GM12865 (cell line): ENCODE measurements at regions not wholly inside any gene's neighbourhood (a gene's known extent, or its start where the extent isn't known, plus 50 kb on each side); places are given as distances from the start of the nearest gene placed in this dataset.

Source experiments
- DNase-seq: peaks from one replicate; pipeline ENCODE4 v3.0.0; 2010; ENCODE audit warnings: low read depth
- H3K4me3 ChIP-seq: 2 replicates; pipeline ENCODE4 v1.5.1; 2011; ENCODE audit warnings: mild to moderate bottlenecking, low read depth, low read length, control low read depth
- TF ChIP-seq, protein P1 (sequence below): IDR thresholded peaks from 2 replicates; pipeline ENCODE4 v1.5.1; 2011; ENCODE audit warnings: low read length, control low read depth, low read depth, inconsistent platforms; ENCODE audit not compliant: insufficient read depth; ENCODE audit errors: missing control alignments

DNA sequence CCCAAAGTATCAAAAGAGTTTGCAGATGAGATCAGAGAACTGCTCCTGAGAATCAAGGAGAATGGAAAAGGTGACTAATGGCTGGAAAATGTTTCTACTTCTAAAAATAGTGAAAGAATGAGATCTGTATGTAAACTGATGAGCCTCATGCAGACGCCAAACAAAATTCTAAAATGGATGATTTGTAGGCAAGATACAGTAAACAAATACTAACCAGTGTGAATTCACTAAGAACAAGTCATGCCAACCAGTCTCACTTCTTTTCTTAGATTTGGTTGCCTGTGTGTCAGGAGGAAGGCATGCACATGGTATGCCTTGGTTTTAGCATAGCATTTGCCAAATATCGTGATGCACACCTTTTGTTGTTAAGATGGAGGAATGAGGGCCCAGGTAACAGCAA lies 94.9 kb upstream of the PIK3CG start:
- TF ChIP-seq, protein P1, sequence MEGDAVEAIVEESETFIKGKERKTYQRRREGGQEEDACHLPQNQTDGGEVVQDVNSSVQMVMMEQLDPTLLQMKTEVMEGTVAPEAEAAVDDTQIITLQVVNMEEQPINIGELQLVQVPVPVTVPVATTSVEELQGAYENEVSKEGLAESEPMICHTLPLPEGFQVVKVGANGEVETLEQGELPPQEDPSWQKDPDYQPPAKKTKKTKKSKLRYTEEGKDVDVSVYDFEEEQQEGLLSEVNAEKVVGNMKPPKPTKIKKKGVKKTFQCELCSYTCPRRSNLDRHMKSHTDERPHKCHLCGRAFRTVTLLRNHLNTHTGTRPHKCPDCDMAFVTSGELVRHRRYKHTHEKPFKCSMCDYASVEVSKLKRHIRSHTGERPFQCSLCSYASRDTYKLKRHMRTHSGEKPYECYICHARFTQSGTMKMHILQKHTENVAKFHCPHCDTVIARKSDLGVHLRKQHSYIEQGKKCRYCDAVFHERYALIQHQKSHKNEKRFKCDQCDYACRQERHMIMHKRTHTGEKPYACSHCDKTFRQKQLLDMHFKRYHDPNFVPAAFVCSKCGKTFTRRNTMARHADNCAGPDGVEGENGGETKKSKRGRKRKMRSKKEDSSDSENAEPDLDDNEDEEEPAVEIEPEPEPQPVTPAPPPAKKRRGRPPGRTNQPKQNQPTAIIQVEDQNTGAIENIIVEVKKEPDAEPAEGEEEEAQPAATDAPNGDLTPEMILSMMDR: no peak
- no peak overlapping the region for H3K4me3 ChIP-seq
- DNase-seq: no peak

DNA sequence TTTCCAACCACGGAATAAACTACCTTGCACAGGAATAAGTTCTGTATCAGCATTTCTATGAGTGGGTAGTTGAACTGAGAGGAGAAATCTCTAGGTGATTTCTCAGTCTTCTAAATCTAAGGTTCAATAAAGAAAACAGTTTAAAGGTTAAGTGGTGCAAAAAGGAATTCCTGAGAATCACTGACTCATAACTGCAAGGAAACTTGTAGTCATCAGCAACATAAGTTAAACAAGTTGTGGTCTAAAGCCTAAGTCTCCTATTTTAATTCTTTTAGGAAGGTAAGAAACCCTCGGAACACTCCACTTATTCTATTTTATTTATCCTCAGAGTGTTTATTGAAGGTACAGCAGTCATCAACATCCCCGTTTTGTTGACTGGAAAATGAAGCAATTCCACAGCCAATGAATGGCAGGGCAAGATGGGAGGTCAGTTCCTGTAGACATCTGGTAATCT lies 92.4 kb upstream of the PIK3CG start:
- DNase-seq: no peak
- no peak overlapping the region for H3K4me3 ChIP-seq
- TF ChIP-seq, protein P1: no peak

DNA sequence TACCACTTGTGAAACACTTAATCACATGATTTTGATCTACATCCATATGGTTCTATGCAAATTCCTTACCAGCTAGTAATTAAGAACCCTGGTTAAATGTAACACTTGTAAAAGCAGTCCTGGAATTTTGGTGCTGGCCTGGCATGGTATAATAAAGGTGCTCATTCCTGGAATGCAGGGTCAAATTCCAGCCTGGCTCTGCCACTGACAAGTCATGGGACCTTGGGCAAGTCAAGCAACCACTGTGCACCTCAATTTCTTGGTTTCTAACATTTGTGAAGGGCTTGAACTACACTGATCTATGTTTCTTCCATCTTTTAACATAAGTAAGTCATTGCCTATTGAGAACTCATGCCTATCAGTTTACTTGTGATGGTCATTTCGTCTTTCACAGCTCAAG lies 91.9 kb upstream of the PIK3CG start:
- H3K4me3 ChIP-seq: no peak overlapping the region
- no peak for DNase-seq
- TF ChIP-seq, protein P1: no peak

DNA sequence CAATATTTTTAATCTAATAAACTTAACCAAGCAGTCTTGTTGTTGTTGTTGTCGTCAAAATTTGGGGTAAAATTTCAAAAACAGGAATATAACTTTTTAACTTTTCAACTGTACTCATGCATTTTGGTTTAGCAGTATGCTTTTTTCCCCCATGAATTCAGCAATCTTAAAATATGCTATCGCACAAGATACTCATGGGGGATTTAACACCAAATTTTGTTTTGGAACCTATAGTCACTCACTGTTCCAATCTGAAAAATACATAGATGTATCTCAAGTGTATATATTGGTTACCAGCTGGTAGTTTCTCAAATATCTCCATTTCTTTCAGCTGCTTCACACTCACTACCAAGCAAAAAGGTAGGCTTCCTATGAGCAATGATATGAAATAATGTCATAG lies 91.4 kb upstream of the PIK3CG start:
- TF ChIP-seq, protein P1: no peak
- H3K4me3 ChIP-seq: no peak overlapping the region

DNA sequence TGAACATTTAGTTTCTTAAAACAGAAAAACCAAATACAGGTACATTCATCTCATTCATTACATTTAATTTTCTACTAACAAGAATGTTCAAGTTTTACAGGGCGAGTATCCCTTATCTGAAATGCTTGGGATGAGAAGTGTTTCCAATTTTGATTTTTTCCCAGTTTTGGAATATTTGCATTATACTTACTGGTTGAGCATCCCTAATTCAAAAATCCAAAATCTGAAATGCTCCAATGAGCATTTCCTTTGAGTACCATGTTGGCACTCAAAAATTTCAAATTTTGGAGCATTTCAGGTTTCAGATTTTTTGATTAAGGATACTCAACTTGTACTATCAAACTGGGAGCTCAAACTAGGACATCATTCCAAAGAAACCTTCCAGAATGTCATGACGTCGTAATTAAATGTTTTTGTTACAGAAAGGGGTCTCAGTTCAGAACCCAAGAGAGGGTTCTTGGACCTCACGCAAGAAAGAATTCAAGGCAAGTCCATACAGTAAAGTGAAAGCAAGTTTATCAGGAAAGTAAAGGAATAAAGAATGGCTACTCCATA lies 90.8 kb upstream of the PIK3CG start:
- TF ChIP-seq, protein P1: no peak
- no peak for DNase-seq
- H3K4me3 ChIP-seq: no peak overlapping the region

More for the DNA sequence above, 91.4 kb upstream of the PIK3CG start:
- no peak for DNase-seq

DNA sequence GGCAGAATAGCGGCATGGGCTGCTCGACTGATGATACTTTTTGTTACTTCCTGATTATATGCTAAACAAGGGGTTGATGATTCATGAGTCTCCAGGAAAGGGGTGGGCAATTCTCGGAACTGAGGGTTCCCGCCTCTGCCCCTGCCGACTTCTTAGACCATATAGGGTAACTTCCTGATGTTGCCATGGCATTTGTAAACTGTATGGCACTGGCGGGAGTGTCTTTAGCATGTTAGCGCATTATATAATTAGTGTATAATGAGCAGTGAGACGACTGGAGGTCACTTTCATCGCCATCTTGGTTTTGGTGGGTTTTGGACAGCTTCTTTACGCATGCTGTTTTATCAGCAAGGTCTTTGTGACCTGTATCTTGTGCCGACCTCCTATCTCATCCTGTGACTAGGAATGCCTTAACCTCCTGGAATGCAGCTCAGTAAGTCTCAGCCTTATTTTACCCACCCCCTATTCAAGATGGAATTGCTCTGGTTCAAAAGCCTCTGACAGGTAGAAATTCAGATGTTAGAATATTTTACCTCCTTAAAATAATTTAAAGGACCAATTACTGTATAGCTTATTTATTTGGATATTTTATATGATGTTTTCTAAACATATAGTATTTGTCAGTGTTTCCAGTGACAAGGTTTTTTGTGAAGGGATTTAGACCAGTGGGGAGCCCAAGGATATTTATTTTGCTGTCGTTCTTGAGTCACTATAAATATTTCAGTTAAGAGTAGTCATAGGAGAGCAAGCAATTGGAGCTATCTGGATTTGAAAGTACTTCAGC lies 90.1 kb upstream of the PIK3CG start:
- no peak for DNase-seq
- TF ChIP-seq, protein P1: no peak
- H3K4me3 ChIP-seq: no peak overlapping the region
